Stimulated activated CD4-positive, alpha-beta T cell treated with anti-CD3 and anti-CD28 coated beads, Interleukin-2, amount 100 ng/mL, for 48 hours (primary cell): ENCODE measurements at regions not wholly inside any gene's neighbourhood (a gene's known extent, or its start where the extent isn't known, plus 50 kb on each side); places are given as distances from the start of the nearest gene placed in this dataset.
A peak's percentile ranks its signal among the peaks of the same experiment; 100 is the strongest.

Source experiments
- DNase-seq, 2 donors: peaks; one replicate each; pipeline ENCODE4 v3.0.0-alpha.2; 2020

- DNase-seq = no peak
Measured at GRCh38 chr4:60039908-60040307, 1160.2 kb upstream of the ADGRL3 start.

GRCh38 chr4:60042231-60042652 is 1157.9 kb upstream of the ADGRL3 start:
- DNase-seq = no peak

- no peak for DNase-seq
Measured at GRCh38 chr4:60042941-60043340, 1157.2 kb upstream of the ADGRL3 start.

- no peak for DNase-seq
Measured at GRCh38 chr4:60078984-60079383, 1121.1 kb upstream of the ADGRL3 start.

GRCh38 chr4:60081839-60082238 is 1118.3 kb upstream of the ADGRL3 start:
- DNase-seq = no peak

GRCh38 chr4:60088807-60089486 is 1111.2 kb upstream of the ADGRL3 start:
- DNase-seq = no peak

- no peak for DNase-seq
Measured at GRCh38 chr4:60089546-60090273, 1110.4 kb upstream of the ADGRL3 start.

- DNase-seq = no peak
Measured at GRCh38 chr4:60096676-60097075, 1103.5 kb upstream of the ADGRL3 start.

GRCh38 chr4:60116592-60116991 is 1083.5 kb upstream of the ADGRL3 start:
- no peak for DNase-seq

GRCh38 chr4:60117726-60118323 is 1082.3 kb upstream of the ADGRL3 start:
- DNase-seq = no peak

- no peak for DNase-seq
Measured at GRCh38 chr4:60122820-60123219, 1077.3 kb upstream of the ADGRL3 start.

- no peak for DNase-seq
Measured at GRCh38 chr4:60128888-60129287, 1071.2 kb upstream of the ADGRL3 start.

- DNase-seq = no peak
Measured at GRCh38 chr4:60129740-60130139, 1070.4 kb upstream of the ADGRL3 start.

GRCh38 chr4:60133375-60133774 is 1066.8 kb upstream of the ADGRL3 start:
- no peak for DNase-seq

- no peak for DNase-seq
Measured at GRCh38 chr4:60134099-60134498, 1066.0 kb upstream of the ADGRL3 start.

- no peak for DNase-seq
Measured at GRCh38 chr4:60155088-60155487, 1045.0 kb upstream of the ADGRL3 start.

- DNase-seq = no peak
Measured at GRCh38 chr4:60173103-60173502, 1027.0 kb upstream of the ADGRL3 start.

- no peak for DNase-seq
Measured at GRCh38 chr4:60173718-60174117, 1026.4 kb upstream of the ADGRL3 start.

- DNase-seq = no peak
Measured at GRCh38 chr4:60175241-60175640, 1024.9 kb upstream of the ADGRL3 start.

GRCh38 chr4:60187428-60187827 is 1012.7 kb upstream of the ADGRL3 start:
- no peak for DNase-seq

GRCh38 chr4:60189286-60189685 is 1010.8 kb upstream of the ADGRL3 start:
- DNase-seq = no peak

GRCh38 chr4:60194214-60194613 is 1005.9 kb upstream of the ADGRL3 start:
- no peak for DNase-seq

GRCh38 chr4:60195256-60195655 is 1004.9 kb upstream of the ADGRL3 start:
- no peak for DNase-seq

- peak; percentile 27 to 35 for DNase-seq
Measured at GRCh38 chr4:60201052-60201673, 999.0 kb upstream of the ADGRL3 start.
